GM12874 (cell line): ENCODE measurements at regions not wholly inside any gene's neighbourhood (a gene's known extent, or its start where the extent isn't known, plus 50 kb on each side); places are given as distances from the start of the nearest gene placed in this dataset.

Experiments
- TF ChIP-seq, protein P1 (sequence below): IDR thresholded peaks from 2 replicates; pipeline ENCODE4 v1.5.1; 2011; ENCODE audit warnings: low read depth, mild to moderate bottlenecking, control low read depth, low read length, moderate library complexity; ENCODE audit not compliant: insufficient read depth

DNA sequence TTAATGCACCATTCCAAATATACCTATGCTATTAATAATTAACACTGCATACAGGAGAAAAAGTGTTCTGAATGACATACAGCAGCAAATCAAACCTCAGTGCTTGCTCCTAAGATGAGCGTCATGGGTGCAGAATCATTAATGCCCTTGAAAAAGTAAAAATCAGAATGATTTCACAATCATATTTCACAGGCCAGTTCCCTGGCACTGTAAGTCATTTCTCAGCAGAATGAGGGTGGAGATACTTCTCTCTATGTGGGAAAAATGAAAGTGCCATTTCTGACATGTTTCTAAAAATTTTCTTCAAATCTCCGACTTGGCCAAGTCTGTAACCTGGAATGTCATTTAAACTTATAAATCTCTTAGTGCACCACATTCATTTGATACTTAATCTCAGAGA, 549.8 kb upstream of the AGTR1 start:
- TF ChIP-seq, protein P1, sequence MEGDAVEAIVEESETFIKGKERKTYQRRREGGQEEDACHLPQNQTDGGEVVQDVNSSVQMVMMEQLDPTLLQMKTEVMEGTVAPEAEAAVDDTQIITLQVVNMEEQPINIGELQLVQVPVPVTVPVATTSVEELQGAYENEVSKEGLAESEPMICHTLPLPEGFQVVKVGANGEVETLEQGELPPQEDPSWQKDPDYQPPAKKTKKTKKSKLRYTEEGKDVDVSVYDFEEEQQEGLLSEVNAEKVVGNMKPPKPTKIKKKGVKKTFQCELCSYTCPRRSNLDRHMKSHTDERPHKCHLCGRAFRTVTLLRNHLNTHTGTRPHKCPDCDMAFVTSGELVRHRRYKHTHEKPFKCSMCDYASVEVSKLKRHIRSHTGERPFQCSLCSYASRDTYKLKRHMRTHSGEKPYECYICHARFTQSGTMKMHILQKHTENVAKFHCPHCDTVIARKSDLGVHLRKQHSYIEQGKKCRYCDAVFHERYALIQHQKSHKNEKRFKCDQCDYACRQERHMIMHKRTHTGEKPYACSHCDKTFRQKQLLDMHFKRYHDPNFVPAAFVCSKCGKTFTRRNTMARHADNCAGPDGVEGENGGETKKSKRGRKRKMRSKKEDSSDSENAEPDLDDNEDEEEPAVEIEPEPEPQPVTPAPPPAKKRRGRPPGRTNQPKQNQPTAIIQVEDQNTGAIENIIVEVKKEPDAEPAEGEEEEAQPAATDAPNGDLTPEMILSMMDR, result no peak

DNA sequence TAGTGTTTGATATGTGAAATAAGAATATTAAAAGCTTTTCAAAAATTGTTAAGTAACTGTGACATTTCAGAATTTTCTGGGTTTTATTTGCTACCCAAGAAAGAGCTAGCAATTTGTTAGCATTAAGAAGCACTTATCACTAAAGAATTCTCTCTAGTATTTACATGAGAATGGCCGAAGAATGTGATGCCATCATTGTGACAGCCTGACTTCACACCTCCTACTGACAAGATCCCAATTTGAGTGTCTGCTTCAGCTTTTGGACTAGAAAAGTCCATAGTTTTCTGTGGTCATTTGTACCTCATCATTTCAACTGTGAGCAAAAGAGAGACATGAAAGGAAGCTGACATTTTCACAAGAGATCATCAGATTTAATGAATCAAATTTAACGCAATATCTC, 548.1 kb upstream of the AGTR1 start:
- TF ChIP-seq, protein P1, result no peak

DNA sequence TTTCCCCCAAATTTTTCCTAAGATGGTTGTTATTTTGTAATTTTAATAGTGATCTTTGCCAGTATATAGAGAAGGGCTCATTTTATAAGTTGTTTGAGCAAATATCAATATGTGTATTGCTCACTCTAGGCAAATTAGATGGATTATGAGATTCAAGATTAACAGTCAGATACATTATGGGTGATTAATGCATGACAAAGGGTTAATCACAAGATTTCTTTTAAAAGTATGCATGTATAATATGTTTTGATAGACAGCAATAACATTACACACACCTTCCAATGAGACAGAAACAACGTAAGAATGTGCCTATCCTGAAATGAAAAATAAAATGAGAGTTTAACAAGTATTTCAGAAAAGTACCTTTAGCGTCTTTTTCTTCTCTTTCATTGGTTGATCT, 547.6 kb upstream of the AGTR1 start:
- TF ChIP-seq, protein P1, result no peak

DNA sequence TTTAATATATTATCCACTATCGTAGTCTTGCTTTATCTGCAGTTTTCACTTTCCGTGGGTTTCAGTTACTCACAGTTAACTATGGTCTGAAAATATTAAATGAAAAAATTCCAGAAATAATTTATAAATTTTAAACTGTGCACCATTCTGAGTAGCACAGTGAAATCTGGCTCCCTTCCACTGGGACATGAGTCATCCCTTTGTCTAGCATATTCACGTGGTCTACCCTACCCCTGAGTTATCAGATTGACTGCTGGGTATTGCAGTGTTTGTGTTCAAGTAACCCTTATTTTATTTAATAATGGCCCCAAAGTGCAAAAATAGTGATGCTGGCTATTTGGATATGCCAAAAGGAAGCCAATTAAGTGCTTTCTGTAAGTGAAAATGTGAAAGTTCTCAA, 539.5 kb upstream of the AGTR1 start:
- TF ChIP-seq, protein P1, result no peak

DNA sequence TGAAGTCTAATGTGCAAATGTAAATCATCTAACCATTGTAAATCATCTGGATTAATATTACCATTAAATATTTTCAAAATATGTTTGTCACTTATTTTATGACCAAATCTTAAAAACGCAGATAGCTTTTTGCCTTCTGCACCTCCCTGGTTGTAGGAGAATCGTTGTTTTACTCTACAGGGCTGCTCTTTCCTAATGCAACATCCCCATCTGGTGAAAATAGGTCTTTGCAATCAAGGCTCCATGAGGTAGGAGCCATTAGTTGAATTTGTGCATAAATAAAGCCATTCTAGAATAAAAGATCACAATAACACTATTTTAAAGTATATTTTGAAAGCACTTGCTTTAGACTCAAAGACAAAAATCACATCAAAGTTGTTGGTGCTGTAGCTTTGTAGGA, 535.6 kb upstream of the AGTR1 start:
- TF ChIP-seq, protein P1, result no peak

DNA sequence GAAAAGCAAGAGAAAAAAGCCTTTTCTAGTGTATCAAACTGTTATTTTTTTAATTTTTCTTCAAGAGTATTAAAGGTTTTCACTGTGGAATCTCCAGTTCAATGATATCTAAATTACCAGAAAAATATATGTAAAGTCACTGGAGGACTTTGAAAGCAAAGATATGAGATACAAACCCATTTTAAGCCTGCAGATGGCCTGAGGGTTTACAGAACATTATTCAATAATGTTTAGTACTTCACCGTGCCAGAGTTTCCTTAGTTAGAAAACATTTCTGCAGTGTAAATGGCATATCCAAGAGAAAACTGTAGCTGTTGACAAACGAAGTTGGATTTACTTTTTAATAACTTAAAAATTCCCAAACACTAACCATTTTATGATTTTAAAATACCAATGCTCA, 529.4 kb upstream of the AGTR1 start:
- TF ChIP-seq, protein P1, result no peak

DNA sequence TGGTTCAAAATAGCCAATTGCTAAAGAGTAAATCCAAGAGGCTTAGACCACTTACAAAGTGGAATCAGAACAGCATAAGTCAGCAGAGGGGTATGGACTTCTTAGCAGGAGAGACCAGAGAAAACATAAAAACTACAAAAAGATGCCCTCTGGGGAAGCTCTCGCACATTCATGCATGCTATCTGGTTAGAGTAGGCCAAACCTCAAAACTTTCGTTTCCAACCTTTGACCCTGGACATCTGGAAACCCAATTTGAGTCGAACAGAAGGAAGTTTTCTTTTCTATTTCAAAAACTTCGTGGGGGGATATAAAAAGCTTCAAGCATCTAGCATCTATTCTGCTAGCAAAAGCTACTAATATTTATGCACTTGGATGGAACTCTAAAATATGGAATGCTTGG, 523.9 kb upstream of the AGTR1 start:
- TF ChIP-seq, protein P1, result no peak

DNA sequence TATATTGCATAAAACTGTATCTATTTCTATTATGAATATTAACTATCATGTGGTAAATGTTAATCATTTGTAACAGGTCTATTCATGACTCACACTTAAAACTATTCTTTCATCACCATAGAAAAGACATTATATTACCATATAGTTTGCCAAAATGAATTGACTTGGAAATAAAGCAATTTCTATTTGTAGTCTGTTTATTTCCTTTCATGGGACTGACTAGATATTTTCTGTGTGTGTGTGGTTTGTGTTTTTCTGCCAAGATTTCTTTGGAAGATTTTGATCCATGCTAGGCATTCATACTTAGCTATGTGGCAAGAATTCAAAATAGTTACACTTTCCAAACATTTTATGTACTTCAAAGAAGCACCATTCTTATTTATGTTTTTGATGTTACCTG, 522.5 kb upstream of the AGTR1 start:
- TF ChIP-seq, protein P1, result no peak
